RWPE1 (cell line): ENCODE measurements at regions not wholly inside any gene's neighbourhood (a gene's known extent, or its start where the extent isn't known, plus 50 kb on each side); places are given as distances from the start of the nearest gene placed in this dataset.

ENCODE experiments used
- CTCF ChIA-PET: fragments of 350-600 bp; sonication (Branson Sonifier 250); formaldehyde crosslinking; extraction: SDS; loops from one replicate; lab custom pipeline; 2021; lab: Yijun Ruan, JAX
- POLR2A ChIA-PET: fragments of 400-600 bp; formaldehyde crosslinking; extraction: SDS; loops from one replicate; lab custom pipeline; 2020; ENCODE audit warnings: antibody characterized with exemption; ENCODE audit not compliant: low non-redundant PET; lab: Yijun Ruan, JAX
- DNase-seq: peaks from one replicate; pipeline ENCODE4 v3.0.0; 2012; ENCODE audit warnings: low spot score
- H3K27ac ChIP-seq: fragments of 450-650 bp; 2 replicates; pipeline ENCODE4 v1.5.1; 2017
- TF ChIP-seq, protein P1 (sequence below): fragments of 450-650 bp; conservative IDR thresholded peaks from 2 replicates; pipeline ENCODE4 v1.5.1; 2017; ENCODE audit warnings: low read depth, mild to moderate bottlenecking

DNA sequence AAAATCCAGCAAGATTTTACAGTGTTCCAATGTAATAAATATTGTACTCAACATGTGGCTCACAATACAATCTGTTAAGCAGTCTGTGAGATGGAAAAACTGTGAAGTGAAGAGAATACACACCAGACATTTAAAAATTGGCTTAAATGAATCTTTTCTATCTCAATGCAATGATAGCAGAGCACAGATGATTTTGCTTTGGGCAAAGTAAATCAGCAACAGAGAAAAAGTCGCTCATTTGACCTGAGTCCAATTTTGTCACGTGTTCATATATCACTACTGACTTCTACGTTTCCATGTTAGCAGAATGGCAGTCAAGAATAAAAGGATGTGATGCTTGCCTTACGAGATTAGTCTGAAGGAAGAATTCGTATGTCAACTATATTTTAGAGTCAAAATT is 506.7 kb downstream of the POM121L12 start:
- no peak for DNase-seq
- CTCF ChIA-PET = no interaction called here
- TF ChIP-seq, protein P1, sequence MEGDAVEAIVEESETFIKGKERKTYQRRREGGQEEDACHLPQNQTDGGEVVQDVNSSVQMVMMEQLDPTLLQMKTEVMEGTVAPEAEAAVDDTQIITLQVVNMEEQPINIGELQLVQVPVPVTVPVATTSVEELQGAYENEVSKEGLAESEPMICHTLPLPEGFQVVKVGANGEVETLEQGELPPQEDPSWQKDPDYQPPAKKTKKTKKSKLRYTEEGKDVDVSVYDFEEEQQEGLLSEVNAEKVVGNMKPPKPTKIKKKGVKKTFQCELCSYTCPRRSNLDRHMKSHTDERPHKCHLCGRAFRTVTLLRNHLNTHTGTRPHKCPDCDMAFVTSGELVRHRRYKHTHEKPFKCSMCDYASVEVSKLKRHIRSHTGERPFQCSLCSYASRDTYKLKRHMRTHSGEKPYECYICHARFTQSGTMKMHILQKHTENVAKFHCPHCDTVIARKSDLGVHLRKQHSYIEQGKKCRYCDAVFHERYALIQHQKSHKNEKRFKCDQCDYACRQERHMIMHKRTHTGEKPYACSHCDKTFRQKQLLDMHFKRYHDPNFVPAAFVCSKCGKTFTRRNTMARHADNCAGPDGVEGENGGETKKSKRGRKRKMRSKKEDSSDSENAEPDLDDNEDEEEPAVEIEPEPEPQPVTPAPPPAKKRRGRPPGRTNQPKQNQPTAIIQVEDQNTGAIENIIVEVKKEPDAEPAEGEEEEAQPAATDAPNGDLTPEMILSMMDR = no peak
- no peak overlapping the region for H3K27ac ChIP-seq
- POLR2A ChIA-PET = no interaction called here
